Superior temporal gyrus (tissue), 1 donor: ENCODE measurements at regions not wholly inside any gene's neighbourhood (a gene's known extent, or its start where the extent isn't known, plus 50 kb on each side); places are given as distances from the start of the nearest gene placed in this dataset.

Source experiments
- DNase-seq: peaks from one replicate; pipeline ENCODE4 v3.0.0-alpha.2; 2016; ENCODE audit errors: extremely low spot score

- DNase-seq = no peak
Measured at GRCh38 chr12:46910830-46911229, 85.0 kb upstream of the SLC38A4 start.

- DNase-seq = no peak
Measured at GRCh38 chr12:46914336-46914735, 88.5 kb upstream of the SLC38A4 start.

GRCh38 chr12:46915082-46915481, 89.3 kb upstream of the SLC38A4 start:
- no peak for DNase-seq

- no peak for DNase-seq
Measured at GRCh38 chr12:46915836-46916235, 90.0 kb upstream of the SLC38A4 start.

GRCh38 chr12:46916796-46917419, 91.1 kb upstream of the SLC38A4 start:
- no peak for DNase-seq

- no peak for DNase-seq
Measured at GRCh38 chr12:46917821-46918220, 92.0 kb upstream of the SLC38A4 start.

- DNase-seq = no peak
Measured at GRCh38 chr12:46918631-46919030, 92.8 kb upstream of the SLC38A4 start.

- DNase-seq = no peak
Measured at GRCh38 chr12:46919666-46920400, 94.0 kb upstream of the SLC38A4 start.

- DNase-seq = no peak
Measured at GRCh38 chr12:46920499-46920898, 94.7 kb upstream of the SLC38A4 start.

GRCh38 chr12:46921048-46921763, 95.4 kb upstream of the SLC38A4 start:
- DNase-seq = no peak

- no peak for DNase-seq
Measured at GRCh38 chr12:46921764-46922133, 96.0 kb upstream of the SLC38A4 start.

- DNase-seq = no peak
Measured at GRCh38 chr12:46926526-46926925, 100.7 kb upstream of the SLC38A4 start.

GRCh38 chr12:46930101-46930500, 104.3 kb upstream of the SLC38A4 start:
- no peak for DNase-seq

- DNase-seq = peak; percentile 75
Measured at GRCh38 chr12:46933947-46934346, 108.2 kb upstream of the SLC38A4 start.

GRCh38 chr12:46934374-46935111, 108.7 kb upstream of the SLC38A4 start:
- no peak for DNase-seq

GRCh38 chr12:46935271-46935847, 109.6 kb upstream of the SLC38A4 start:
- DNase-seq = no peak

- no peak for DNase-seq
Measured at GRCh38 chr12:46936042-46936441, 110.2 kb upstream of the SLC38A4 start.

GRCh38 chr12:46938071-46938678, 112.4 kb upstream of the SLC38A4 start:
- DNase-seq = no peak

- DNase-seq = no peak
Measured at GRCh38 chr12:46941981-46942380, 116.2 kb upstream of the SLC38A4 start.

GRCh38 chr12:46942579-46942978, 116.8 kb upstream of the SLC38A4 start:
- no peak for DNase-seq

- no peak for DNase-seq
Measured at GRCh38 chr12:46944088-46944487, 118.3 kb upstream of the SLC38A4 start.
